VCaP (cell line): ENCODE measurements at regions not wholly inside any gene's neighbourhood (a gene's known extent, or its start where the extent isn't known, plus 50 kb on each side); places are given as distances from the start of the nearest gene placed in this dataset.
"Not testable (repeated sequence)": the region's sequence is repeated elsewhere in the genome, so short reads cannot be mapped to it uniquely, and the experiment has no call there.

Experiments used
- H3K27ac ChIP-seq: fragments of 450-650 bp; 2 replicates; pipeline ENCODE4 v1.5.1; 2017
- TF ChIP-seq, protein P1 (sequence below): fragments of 450-650 bp; conservative IDR thresholded peaks from 2 replicates; pipeline ENCODE4 v1.5.1; 2017; ENCODE audit warnings: mild to moderate bottlenecking, moderate library complexity

DNA sequence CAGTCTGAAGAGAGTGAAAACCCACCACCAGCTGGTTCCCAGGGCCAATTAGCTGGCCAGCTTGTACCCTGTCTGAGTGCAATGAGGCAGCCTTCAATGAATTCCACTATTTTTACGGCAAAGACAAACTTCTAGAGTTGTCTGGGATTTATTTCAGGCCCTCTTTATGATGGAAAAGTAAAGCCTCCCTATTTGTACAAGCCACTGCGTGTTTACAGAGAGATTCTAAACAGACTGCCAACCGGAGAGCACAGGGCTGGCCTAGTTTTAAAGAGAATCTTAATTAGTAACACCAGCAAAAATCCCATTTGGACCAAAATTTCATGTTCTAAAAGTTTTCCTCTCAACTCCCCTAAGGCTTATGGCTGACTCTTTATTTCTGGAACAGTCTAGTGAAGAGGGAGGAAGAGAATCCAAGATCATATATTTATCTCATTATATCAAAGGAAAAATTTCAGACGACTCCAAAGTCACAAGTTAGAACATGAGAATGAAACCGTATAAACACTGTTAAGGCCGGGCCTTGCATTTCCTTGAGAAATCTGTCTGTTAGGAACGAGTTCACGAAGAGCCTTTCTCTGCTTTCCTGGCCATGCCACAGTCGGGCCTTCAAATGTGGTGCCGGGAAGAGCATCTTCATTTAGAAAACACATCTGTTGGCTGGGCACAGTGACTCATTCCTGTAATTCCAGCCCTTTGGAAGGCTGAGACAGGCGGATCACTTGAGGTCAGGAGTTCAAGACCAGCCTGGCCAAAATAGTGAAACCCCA, 724.6 kb upstream of the NRP1 start:
- TF ChIP-seq, protein P1, sequence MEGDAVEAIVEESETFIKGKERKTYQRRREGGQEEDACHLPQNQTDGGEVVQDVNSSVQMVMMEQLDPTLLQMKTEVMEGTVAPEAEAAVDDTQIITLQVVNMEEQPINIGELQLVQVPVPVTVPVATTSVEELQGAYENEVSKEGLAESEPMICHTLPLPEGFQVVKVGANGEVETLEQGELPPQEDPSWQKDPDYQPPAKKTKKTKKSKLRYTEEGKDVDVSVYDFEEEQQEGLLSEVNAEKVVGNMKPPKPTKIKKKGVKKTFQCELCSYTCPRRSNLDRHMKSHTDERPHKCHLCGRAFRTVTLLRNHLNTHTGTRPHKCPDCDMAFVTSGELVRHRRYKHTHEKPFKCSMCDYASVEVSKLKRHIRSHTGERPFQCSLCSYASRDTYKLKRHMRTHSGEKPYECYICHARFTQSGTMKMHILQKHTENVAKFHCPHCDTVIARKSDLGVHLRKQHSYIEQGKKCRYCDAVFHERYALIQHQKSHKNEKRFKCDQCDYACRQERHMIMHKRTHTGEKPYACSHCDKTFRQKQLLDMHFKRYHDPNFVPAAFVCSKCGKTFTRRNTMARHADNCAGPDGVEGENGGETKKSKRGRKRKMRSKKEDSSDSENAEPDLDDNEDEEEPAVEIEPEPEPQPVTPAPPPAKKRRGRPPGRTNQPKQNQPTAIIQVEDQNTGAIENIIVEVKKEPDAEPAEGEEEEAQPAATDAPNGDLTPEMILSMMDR: no peak
- peak overlapping the region; percentile 54 for H3K27ac ChIP-seq

DNA sequence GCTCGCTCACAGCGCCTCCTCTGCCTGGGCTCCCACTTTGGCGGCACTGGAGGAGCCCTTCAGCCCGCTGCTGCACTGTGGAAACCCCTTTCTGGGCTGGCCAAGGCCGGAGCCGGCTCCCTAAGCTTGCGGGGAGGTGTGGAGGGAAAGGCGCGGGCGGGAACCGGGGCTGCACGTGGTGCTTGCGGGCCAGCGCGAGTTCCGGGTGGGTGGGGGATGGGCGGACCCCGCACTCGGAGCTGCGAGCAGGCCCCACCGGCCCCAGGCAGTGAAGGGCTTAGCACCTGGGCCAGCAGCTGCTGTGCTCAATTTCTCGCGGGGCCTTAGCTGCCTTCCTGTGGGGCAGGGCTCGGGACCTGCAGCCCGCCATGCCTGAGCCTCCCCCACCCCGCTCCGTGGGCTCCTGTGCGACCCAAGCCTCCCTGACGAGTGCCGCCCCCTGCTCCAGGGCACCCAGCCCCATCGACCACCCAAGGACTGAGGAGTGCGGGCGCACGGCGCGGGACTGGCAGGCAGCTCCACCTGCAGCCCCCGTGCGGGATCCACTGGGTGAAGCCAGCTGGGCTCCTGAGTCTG, 721.0 kb upstream of the NRP1 start:
- H3K27ac ChIP-seq: not testable (repeated sequence)

DNA sequence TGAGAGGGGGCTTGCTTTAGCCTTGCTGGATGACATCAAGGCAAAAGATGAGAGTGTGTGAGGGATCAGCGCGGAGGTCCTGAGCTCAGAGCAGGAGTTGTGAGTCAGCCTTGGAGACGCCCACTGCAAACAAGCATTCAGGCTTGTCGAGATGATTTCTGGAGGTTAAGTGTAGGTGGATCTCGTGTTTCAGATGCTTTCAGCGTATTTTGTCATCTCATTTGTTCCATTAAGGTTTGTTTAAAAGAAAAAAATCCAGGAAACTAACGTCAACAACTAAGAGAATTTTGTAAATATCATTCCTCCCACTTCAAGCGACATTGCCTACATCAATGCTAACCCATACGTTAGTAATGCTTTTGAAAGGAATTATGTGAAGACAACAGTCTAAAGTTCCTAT, 715.4 kb upstream of the NRP1 start:
- TF ChIP-seq, protein P1: no peak
- H3K27ac ChIP-seq: no peak overlapping the region

DNA sequence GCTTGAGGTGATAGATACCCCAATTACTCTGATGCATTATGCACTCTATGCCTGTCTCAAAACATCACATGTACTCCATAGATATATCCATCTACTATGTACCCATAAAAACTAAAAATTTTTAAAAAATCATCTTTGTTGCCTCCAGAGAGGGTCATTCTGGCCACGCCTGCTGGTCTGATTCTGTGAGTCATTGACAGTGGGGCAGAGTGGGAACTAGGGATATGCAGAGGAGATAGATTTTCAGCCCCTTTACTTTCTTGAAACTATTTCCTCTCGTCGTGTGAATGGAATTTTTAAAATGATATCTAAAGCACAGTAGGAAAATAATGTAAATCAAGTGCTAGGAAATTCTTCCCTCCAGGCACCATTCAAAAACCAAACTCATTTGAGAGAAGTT, 715.0 kb upstream of the NRP1 start:
- no peak overlapping the region for H3K27ac ChIP-seq
- TF ChIP-seq, protein P1: no peak

DNA sequence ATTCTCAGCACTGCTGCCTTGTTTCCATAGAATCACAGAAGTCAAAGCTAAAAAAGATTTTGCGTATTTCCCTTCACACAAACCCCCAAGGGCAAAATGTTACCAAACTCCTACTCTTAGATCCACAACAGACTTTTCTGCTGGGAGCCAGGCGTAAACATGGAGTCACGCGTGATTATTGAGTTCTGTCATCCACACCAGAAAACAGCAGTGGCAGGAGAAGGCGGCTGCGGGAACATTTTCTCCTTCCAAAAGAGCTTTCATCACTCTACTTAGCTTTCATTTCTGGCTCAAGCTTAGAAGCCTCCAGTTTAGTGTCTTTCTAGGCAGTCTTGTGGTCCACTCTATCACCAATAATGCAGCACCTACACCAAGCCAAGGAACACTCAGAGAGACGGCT, 712.9 kb upstream of the NRP1 start:
- TF ChIP-seq, protein P1: no peak
- H3K27ac ChIP-seq: no peak overlapping the region

DNA sequence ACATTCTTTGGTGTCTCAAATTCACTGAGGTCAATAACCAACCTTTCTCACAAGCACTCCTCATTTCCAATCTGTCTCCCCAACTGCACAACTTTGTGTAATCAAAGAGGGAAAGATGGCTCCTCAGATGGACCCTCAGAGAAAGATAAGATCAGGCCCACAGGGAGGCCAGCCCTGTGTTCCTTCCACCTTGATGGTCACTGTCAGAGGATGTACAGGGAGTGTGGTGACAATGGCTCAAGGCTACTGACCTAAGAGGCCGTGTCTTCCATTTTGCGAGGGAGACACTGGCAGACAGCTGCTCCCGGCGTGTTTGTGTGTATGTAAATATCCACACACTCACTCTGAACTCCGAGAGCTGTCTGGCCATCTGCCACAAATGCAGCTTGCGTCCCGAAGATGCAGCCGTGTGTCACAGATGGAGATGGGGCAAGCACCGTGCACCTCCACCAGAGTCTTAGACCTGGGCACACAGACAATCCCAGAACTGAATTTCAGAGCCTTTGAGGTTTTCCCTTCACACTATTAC, 712.1 kb upstream of the NRP1 start:
- no peak overlapping the region for H3K27ac ChIP-seq
- TF ChIP-seq, protein P1: no peak

DNA sequence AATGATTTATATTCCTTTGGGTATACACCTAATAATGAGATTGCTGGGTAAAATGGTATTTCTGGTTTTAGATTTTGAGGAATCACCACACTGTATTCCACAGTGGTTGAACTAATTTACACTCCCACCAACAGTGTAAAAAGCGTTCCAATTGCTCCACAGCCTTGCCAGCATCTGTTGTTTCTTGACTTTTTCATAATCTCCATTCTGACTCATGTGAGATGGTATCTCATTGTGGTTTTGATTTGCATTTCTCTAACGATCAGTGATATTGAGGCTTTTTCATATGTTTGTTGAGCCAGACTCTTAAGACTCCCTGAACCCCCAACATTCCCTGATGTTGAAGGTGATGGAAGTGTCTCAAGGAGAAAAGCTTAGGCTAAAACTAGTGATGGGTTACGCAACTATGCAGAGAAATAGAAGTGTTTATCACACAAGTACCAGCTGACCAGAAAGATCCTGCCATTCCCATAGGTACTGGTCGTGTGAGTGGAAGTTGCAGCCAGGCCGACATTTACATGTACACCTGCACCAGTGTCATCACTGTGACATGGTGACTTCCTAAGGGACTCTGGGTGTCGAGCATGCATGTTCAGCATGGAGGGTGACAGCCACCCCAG, 711.2 kb upstream of the NRP1 start:
- TF ChIP-seq, protein P1: no peak

DNA sequence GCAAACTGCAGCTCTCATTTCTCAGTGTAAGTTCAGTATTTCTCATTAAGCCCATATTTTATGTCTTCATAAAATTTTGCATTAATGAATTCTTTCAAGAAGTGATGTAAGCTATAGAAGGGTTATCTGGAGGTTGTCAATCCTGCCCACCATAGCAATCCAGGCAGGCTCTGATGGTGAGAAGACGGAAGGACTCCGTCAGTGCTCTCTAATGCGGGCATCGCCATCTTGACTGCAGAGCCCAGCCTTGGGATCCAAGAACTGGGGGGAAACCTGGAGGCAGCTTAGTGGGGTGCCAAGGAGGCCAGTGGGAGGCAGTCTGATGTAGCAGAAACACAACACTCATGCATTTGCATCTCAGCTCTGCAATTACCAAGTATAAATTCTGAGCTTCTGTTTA, 707.4 kb upstream of the NRP1 start:
- no peak overlapping the region for H3K27ac ChIP-seq
- TF ChIP-seq, protein P1: no peak

More for the DNA sequence above, 711.2 kb upstream of the NRP1 start:
- H3K27ac ChIP-seq: no peak overlapping the region
